A673 (cell line): ENCODE measurements at regions not wholly inside any gene's neighbourhood (a gene's known extent, or its start where the extent isn't known, plus 50 kb on each side); places are given as distances from the start of the nearest gene placed in this dataset.

Source experiments
- BruUV-seq: library from RNA; stranded (reverse); fragments of 400-500 nt; replicated peaks from 2 replicates; lab custom pipeline; 2021; lab: Mats Ljungman, UMichigan
- CTCF ChIA-PET: fragments of 300-600 bp; sonication (Branson Sonifier 250); formaldehyde crosslinking; loops from one replicate; lab custom pipeline; 2022; ENCODE audit warnings: antibody characterized with exemption; lab: Charles Lee
- POLR2A ChIA-PET: fragments of 300-600 bp; sonication (Branson Sonifier 250); formaldehyde crosslinking; loops from one replicate; lab custom pipeline; 2022; ENCODE audit warnings: antibody characterized with exemption; ENCODE audit not compliant: low non-redundant PET; lab: Charles Lee
- DNase-seq: peaks from one replicate; pipeline ENCODE4 v3.0.0-alpha.2; 2015; ENCODE audit warnings: low spot score
- H3K27ac ChIP-seq: fragments of 200-600 bp; sonication (generic); 2 replicates; pipeline ENCODE4 v1.5.1; 2016; ENCODE audit warnings: mixed run types, low read depth, mild to moderate bottlenecking, mixed read lengths, antibody characterized with exemption, low read length; ENCODE audit not compliant: poor library complexity, severe bottlenecking
- H3K27me3 ChIP-seq: fragments of 200-600 bp; sonication (generic); replicated peaks from 2 replicates; pipeline ENCODE4 v1.6.1; 2017; ENCODE audit warnings: mixed run types, low read depth, mild to moderate bottlenecking, mixed read lengths, antibody characterized with exemption, low read length; ENCODE audit not compliant: insufficient read depth, poor library complexity
- H3K36me3 ChIP-seq: fragments of 200-600 bp; sonication (generic); 2 replicates; pipeline ENCODE4 v1.6.1; 2016; ENCODE audit warnings: mixed run types, mild to moderate bottlenecking, mixed read lengths, antibody characterized with exemption, low read length; ENCODE audit not compliant: insufficient read depth, poor library complexity, severe bottlenecking
- H3K4me1 ChIP-seq: fragments of 200-600 bp; sonication (generic); 2 replicates; pipeline ENCODE4 v1.6.1; 2017; ENCODE audit warnings: mixed run types, mild to moderate bottlenecking, mixed read lengths, antibody characterized with exemption, low read length; ENCODE audit not compliant: insufficient read depth, poor library complexity, severe bottlenecking
- H3K4me3 ChIP-seq: fragments of 200-600 bp; sonication (generic); 2 replicates; pipeline ENCODE4 v1.5.1; 2016; ENCODE audit warnings: low read depth, mixed run types, mild to moderate bottlenecking, mixed read lengths, low read length; ENCODE audit not compliant: poor library complexity, severe bottlenecking
- H3K9me3 ChIP-seq: fragments of 200-600 bp; sonication (generic); 2 replicates; pipeline ENCODE4 v1.6.1; 2016; ENCODE audit warnings: mixed run types, low read depth, mild to moderate bottlenecking, mixed read lengths, antibody characterized with exemption, low read length; ENCODE audit not compliant: poor library complexity, severe bottlenecking
- EZH2 ChIP-seq: fragments of 200-600 bp; sonication (generic); IDR thresholded peaks from 2 replicates; pipeline ENCODE4 v1.6.1; 2017; ENCODE audit warnings: borderline replicate concordance, low read depth, mild to moderate bottlenecking, mixed read lengths, antibody characterized with exemption, low read length; ENCODE audit not compliant: poor library complexity, severe bottlenecking
- intact Hi-C: fragments of 100-400 bp; cut with micrococcal nuclease; formaldehyde crosslinking; loops from one replicate; pipeline ENCODE4 v1.10.0; 2022; ENCODE audit not compliant: unreplicated experiment
- TF ChIP-seq, protein P1 (sequence below): fragments of 300-800, 200-600 bp; sonication (generic); conservative IDR thresholded peaks from 2 replicates; pipeline ENCODE4 v1.5.1; 2017; ENCODE audit warnings: low read depth, mild to moderate bottlenecking, antibody characterized with exemption, low read length, moderate library complexity, mixed read lengths

DNA sequence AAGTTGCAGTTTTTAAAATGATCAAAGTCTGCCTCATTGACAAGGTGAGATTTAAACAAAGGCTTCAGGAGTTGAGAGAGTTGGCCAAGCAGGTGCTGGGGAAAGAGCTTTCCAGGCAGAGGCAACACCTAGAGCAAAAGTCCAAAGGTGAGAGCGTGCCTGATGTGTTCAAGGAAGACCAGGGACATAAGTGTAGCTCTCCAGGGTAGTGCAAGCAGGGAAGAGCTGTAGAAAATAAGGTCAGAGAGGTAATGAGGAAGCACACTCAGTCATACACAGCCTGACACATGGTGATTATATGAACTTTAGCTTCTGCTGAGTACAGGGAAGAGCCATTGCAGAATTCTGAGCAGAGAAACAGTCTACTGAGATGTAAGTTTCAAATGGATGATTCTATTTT is 265.0 kb upstream of the NWD2 start:
- ChIA-PET POLR2A (no interaction called here), CTCF (no interaction called here)
- TF ChIP-seq EZH2: no peak
- TF ChIP-seq, protein P1, sequence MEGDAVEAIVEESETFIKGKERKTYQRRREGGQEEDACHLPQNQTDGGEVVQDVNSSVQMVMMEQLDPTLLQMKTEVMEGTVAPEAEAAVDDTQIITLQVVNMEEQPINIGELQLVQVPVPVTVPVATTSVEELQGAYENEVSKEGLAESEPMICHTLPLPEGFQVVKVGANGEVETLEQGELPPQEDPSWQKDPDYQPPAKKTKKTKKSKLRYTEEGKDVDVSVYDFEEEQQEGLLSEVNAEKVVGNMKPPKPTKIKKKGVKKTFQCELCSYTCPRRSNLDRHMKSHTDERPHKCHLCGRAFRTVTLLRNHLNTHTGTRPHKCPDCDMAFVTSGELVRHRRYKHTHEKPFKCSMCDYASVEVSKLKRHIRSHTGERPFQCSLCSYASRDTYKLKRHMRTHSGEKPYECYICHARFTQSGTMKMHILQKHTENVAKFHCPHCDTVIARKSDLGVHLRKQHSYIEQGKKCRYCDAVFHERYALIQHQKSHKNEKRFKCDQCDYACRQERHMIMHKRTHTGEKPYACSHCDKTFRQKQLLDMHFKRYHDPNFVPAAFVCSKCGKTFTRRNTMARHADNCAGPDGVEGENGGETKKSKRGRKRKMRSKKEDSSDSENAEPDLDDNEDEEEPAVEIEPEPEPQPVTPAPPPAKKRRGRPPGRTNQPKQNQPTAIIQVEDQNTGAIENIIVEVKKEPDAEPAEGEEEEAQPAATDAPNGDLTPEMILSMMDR: no peak
- intact Hi-C loops: no loop called here
- DNase-seq: no peak
- Histone ChIP-seq H3K4me3 (no peak overlapping the region), H3K27ac (no peak overlapping the region), H3K4me1 (no peaks in the 10 kb centered on the region), H3K9me3 (peaks cover 10% of the 10 kb centered on the region), H3K27me3 (no peaks in the 10 kb centered on the region), H3K36me3 (no peaks in the 10 kb centered on the region)
- BruUV-seq: no TSS peak

DNA sequence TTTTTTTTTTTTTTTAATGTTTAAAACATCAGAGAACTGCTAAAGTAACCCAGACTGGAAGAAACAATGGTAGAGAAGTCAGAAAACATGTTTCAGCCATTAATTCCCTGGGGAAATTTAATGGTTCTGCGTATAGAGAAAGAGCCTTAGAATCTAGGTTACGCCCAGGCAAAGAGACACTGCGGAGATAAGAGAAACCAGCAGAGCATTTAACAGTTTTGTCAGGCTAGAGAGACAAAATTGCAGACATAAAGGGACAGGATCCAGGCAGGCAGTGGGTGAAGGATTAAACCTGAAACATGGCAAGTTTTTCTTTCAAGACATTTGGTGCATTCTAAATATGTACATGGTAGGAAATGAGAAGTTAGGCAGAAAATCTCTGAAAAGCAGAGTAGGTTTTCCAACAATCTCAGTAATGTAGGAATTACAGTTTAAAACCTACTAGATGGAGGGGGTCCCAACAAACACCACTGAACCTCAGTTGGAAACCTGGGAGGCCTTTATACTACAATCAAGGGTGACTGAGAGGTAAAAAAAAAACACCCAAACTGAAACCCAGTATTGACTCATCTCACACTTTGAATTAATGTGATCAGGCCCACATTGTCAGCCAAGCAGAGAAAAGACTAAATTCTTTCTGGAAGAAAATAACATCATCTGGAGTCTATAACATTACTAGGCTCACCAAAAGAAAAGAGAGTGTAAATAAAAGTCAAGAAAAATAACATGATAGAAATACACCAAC is 254.2 kb upstream of the NWD2 start:
- ChIA-PET POLR2A (no interaction called here), CTCF (no interaction called here)
- H3K9me3 ChIP-seq: no peaks in the 10 kb centered on the region
- DNase-seq: no peak
- H3K36me3 ChIP-seq: no peaks in the 10 kb centered on the region
- H3K4me1 ChIP-seq: no peaks in the 10 kb centered on the region
- no peak overlapping the region for H3K4me3 ChIP-seq
- H3K27me3 ChIP-seq: no peaks in the 10 kb centered on the region
- intact Hi-C loops: no loop called here
- TF ChIP-seq, protein P1: no peak
- TF ChIP-seq EZH2: no peak
- H3K27ac ChIP-seq: no peak overlapping the region
- no TSS peak for BruUV-seq

DNA sequence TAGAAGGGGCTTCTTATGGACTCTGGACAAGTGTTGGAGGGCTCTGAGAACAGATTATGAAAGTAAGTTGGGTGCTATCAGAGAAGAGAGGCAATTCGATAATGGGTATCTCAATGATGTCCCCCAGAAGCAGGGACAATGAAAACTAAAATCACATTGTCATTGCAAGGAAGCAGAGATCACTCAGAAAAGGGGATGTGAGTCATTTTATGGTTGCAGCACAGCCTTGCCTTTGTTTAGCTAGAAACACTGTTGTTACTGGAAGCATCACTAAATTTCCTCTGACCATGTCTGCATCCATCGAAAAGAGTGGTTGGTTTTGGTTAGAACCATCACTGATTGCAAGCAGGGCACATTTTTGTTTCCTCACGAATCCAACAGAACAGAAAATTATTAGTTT is 246.8 kb upstream of the NWD2 start:
- Histone ChIP-seq H3K4me3 (no peak overlapping the region), H3K9me3 (peaks cover 12% of the 10 kb centered on the region), H3K4me1 (no peaks in the 10 kb centered on the region), H3K36me3 (no peaks in the 10 kb centered on the region), H3K27ac (no peak overlapping the region), H3K27me3 (no peaks in the 10 kb centered on the region)
- ChIA-PET CTCF (no interaction called here), POLR2A (no interaction called here)
- intact Hi-C loops: no loop called here
- TF ChIP-seq EZH2: no peak
- TF ChIP-seq, protein P1: no peak
- BruUV-seq: no TSS peak
- DNase-seq: no peak
